Left colon (tissue), 2 donors: ENCODE measurements at regions not wholly inside any gene's neighbourhood (a gene's known extent, or its start where the extent isn't known, plus 50 kb on each side); places are given as distances from the start of the nearest gene placed in this dataset.
"Not testable (repeated sequence)": the region's sequence is repeated elsewhere in the genome, so short reads cannot be mapped to it uniquely, and the experiment has no call there.

Experiments
- ATAC-seq: fragments of 200-7000 bp; cut with Tn5 transposase; one replicate; pipeline ENCODE4 v1.9.1; 2020; ENCODE audit warnings: mild to moderate bottlenecking, moderate library complexity
- DNase-seq, 2 donors: peaks; one replicate each; pipeline ENCODE4 v3.0.0-alpha.2; 2020
- intact Hi-C, 2 donors: fragments of 100-400 bp; cut with DNase I in 1 of 2; cut with micrococcal nuclease in 1 of 2; formaldehyde crosslinking; loops; one replicate each; pipeline versions ENCODE4 v1.11.2 to v1.14.0; 2022; cut with DNase I, micrococcal nuclease
- donor health status: DM: no; HTN: no; CAD: no.
- donor health status: DM: yes; HTN: yes; CAD: no.

DNA sequence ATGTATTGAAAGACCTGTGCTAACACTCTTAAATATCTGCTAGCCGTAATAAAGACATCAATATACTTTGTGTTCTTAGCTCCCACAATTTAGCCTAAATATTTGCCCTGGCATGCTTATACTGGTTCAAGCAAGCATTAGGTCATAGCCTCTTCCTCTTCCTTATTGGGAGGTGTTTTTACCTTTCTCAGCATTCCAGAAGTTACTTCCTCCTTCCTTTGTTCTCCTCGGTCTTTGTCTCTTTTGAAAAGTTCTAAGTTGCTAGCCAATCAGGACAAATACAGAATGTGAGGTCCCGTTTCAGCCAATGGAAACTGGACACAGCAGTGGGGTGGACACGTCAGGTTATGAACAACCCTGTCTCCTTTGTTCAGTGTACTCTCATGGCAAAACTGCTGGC, 2543.6 kb downstream of the PCDH9 start:
- intact Hi-C loops, DNase-seq, ATAC-seq: not testable (repeated sequence)

DNA sequence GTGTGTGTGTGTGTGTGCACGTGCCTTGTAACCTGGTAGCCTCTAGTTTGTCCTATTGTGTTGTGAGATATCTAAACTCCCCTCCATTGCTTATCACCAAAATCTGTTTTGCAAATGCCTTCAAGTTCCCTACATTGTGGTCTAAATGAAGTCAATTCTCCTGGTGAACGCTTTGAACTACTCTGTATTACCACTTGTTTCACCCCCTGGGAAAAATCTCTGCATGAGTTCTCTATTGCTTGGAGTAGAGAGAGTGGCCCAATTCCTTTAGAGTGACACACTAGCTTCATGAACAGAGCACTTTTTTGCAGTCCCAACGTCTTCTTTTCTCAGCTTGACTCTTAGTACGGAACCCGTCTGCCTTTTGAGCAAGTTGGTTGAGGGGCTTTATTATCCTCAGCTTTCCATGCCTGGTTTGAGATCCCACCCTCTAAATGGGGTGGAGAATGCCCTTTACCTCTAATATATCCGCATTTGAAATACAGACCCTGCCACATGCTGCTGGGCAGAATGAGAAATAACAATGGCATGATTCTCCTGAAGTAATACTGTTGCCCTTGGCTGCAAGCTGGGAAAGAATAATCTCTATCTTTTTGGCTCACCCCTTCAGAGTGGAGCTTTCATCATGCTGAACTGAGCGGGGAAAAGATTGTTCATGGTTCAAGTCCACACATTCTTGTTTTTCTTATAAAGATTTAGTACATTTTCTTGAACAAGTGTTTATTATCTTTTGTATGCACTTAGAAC, 2545.3 kb downstream of the PCDH9 start:
- intact Hi-C loops, result no loop called here
- DNase-seq, result no peak

DNA sequence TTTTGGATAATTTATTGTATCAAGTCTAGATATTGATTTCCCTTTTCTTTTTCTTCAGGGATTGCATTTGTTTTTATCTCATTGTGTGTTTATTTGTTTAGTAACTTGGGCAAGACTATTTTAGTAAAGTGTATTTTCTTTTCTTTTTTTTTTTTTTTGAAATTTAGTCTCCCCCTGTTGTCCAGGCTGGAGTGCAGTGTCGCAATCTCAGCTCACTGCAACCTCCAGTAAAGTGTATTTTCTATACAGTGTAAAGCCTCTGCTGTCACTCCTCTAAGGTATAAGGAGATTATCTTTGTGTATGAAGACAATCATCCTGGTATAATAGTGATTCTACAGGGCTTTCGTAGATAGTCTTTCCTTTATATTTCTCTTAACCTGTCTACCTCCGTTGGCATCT, 2546.0 kb downstream of the PCDH9 start:
- intact Hi-C loops, result no loop called here
- no peak for ATAC-seq
- no peak for DNase-seq

More for the DNA sequence above, 2545.3 kb downstream of the PCDH9 start:
- no peak for ATAC-seq

DNA sequence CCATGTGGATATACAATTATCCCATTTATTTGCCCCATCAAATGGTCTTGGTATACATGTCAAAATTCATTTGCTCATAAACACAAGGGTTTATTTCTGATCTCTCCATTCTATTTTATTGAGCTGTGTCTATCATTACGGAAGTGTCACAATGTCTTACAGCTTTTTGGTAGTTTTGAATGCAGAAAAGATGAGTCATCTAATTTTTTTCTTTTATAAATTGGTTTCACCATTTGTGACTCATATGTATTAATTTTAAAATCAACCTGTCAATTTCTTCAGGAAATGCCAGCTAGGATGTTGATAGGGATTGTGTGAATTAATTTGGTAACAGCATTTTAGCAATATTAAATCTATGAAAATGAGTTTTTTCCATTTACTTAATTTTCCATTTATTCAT, 2549.4 kb downstream of the PCDH9 start:
- no peak for DNase-seq
- intact Hi-C loops, result no loop called here
- ATAC-seq, result no peak

DNA sequence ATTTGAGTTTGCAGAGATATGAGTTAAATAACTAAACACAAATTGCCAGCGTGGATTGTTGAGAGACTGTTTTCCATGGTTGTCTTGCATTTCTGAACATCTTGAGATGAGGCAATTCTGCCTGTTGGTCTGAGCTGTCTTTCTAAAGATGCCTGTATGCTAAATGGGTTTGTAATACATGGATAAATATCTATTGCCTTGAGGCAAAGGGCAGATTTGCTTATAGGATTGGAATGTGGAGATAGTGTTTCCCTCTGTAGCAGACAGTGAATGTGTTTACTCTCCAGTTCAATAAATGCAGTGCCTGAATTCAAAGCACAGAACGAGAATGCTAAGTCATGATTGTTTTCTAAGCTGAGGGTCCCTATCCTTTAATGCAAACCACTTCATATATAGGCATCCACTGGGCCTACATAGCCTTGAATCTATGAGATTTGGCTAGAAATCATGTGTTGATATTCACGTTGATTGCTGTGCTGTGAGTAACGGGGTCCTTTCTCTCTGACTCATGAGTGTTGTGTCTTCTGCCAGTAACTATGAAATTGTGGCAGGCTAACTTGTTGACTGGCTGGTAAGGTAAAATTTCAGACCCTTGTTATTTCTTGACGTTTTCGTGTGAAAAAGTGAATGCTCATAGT, 2554.8 kb downstream of the PCDH9 start:
- intact Hi-C loops, result no loop called here
- no peak for DNase-seq
- ATAC-seq, result no peak

DNA sequence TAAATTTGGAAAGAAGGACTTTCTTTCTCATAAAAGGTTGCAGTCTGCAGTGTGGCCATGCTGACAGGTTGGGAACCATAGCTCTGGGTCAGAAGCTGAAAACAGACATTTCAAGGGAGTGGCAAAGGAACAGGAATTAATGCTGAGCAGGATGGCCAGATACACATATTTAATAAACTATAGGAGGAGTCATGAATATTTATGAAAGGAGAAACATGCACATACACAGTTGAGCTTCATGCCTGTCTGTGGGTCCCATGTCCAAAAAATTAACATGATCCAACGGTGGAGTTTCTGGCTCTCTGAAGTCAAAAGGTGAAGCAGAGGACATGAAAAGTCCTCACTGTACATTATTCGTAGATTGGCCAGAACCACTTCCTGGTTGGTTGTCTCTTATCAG, 2556.0 kb downstream of the PCDH9 start:
- ATAC-seq, result no peak
- DNase-seq, result no peak
- intact Hi-C loops, result no loop called here

DNA sequence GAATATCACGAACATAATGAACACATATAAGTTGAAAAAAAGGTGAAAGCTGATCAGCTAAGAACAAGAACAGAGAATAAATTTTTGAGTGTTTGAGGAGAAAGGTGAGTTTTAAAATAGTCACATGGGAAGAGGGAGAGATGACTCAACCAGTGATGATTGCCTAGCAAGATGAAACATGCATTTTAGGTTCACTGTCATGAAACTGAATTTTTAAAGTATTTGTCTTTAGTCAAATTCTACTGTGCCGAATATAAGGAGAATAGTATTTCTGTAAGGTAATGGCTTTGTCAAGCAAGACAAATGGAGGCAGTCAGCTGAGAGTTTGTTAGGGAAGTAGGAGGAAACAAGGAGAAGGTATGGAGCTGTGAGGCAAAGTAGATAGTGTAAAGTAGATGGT, 2557.4 kb downstream of the PCDH9 start:
- no peak for DNase-seq
- intact Hi-C loops, result no loop called here
- ATAC-seq, result no peak

DNA sequence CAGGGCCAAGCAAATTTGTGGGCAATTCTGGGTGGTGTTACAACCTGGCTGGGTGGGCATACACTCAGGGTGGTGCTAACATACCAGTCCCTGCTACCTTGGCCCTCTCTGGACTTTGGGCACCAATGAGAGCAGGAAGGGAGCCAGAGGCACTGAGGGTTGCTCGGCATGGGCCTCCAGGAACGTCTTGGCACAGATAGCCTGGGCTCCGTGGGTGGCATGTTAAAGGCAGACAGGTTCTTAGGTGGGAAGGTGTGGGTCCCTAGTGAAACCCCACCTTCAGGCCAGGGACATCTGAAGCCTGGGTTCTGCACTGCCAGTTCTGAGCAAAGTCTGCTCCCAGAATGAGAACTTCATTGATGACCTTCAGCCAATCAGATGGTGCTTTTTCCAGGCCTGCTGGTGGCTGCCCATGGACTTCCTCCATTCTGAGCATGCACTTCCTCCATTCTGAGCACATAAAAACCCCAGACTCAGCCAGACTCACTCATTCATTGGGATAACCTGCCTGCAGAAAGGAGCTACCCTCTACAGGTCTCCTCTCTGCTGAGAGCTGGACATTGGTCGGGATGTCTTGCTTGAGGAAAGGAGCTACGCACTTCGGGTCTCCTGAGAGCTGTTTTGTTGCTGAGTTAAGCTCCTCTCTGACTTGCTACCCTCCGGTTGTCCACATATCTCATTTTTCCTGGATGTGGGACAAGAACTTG, 2567.1 kb downstream of the PCDH9 start:
- intact Hi-C loops, result no loop called here
- DNase-seq (no peak), ATAC-seq (no peak)

DNA sequence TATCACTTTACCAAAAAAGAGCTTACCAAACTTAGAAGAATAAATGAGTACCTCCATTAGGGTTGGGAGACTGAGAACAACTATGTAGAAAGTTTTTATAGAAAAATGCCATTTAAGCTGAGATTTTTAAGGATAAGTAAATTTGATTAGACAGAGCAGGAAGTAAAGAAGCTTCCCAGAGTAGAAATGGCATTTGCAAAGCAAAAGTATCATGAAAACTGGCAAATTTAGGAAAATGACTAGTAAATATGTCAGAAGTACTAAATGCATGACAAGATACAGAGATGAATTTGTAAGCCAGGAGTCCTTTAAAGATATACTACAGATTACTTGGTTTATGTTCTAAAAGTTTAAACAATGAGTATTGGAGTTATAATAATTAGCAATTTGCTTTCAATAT, 2581.8 kb downstream of the PCDH9 start:
- DNase-seq (no peak), ATAC-seq (no peak)
- intact Hi-C loops, result no loop called here

DNA sequence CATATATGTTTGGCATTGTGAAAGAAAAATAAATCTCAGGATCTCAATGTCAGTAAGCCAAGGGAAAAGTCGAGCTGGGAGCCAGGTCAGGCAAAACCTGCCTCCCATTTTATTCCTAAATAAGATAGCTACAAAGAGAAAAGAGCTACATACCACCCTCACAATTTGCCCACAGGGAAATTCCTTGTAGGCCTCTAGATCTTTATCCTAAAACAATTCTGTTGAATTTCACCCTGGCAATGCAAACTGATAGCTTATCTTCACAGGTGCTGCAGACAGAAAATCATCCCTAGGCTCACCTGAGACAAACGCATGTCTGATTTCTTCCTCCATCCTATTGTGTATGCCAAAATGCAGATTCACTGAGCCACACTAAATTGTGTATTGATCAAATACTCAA, 2587.1 kb downstream of the PCDH9 start:
- ATAC-seq (no peak), DNase-seq (no peak)
- intact Hi-C loops, result no loop called here

DNA sequence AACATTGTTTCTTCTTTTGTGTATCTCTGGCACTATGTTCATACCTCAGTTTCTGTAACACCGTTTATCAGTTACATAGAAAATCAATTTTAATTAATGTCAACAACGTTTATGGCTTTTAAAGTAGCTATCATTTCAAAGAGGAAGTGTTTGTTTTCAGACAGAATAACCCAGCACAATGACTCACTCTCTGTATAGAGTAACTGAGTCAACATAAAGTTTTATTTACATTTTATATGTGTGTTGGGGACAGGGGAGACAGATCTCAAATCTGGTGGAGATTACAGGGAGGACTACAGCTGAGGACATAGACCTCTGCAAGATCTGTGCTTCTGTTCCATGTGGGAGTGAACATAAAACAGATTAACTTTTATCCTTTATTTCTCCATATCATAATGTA, 2590.1 kb downstream of the PCDH9 start:
- DNase-seq, result no peak
- intact Hi-C loops, result no loop called here
- no peak for ATAC-seq

DNA sequence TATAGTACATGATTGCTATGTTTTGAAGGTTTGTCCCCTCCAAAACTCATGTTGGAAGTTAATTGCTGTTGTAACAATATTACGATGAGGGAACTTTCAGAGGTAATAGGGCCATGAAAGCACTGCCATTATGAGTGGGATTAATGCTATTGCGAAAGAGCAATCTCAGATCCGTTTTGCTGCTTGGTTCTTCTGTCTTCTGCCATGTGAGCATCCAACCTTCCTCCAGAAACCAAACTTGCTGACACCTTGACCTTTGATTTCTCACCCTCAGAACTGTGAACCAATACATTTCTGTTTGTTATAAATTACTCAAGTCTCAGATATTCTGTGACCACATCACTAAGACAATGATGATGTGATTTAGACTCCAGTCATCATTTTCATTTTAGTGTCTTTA, 2590.9 kb downstream of the PCDH9 start:
- ATAC-seq, result no peak
- no peak for DNase-seq
- intact Hi-C loops, result no loop called here

DNA sequence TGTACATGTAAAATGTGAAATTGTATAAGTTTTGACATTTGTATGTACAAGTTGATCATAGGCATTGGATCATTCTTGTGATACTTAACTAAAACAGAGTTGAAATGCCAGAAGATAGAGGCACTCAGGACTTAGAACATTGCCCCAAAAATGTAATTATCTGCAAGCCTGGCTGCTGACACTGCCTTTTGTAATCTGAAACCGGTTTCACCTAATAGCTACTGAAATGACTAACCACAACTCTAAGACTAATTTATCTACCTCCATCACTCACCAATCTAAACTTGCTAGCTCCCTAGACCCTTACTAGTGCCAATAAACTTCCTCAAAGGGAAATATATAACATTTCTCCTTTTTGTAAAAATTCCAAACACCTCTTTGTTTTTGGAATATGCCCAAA, 2596.2 kb downstream of the PCDH9 start:
- DNase-seq, result no peak
- ATAC-seq, result no peak
- intact Hi-C loops, result no loop called here

DNA sequence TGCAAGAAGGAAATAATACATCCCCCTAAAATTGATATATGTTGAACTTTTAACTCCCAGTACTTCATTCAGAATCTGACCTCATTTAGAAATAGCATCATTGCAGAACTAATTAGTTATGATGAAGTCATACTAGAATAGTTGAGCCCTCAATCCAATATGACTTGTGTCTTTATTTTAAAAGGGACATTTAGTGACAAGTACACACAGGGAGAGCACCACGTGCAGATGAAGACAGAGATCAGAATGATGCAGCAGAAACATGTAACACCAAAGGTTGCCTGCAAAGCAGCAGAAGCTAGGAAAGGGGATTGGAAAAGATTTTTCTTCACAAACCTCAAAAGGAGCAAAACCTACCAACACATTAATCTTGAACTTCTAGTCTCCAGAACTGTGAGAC, 2602.5 kb downstream of the PCDH9 start:
- DNase-seq (no peak), ATAC-seq (no peak)
- intact Hi-C loops, result no loop called here

DNA sequence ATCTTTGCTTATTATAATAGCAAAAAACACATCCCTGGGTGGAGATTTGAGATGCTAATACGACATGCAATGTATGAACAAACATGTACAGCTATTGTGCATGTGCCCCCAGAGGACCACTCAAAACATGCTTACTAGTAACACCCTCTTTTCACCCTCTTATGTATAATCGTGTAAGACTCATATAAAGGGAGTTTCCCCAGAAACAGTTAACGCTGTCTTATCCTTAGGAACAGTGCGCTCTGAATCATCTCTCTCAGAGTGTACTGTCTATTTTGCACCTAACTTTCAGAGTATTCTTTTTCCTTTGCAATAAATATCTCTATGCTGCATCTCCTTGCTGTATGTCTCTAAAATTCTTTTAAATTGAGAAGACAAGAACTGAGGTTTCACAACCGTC, 2604.0 kb downstream of the PCDH9 start:
- ATAC-seq (no peak), DNase-seq (no peak)
- intact Hi-C loops, result no loop called here

DNA sequence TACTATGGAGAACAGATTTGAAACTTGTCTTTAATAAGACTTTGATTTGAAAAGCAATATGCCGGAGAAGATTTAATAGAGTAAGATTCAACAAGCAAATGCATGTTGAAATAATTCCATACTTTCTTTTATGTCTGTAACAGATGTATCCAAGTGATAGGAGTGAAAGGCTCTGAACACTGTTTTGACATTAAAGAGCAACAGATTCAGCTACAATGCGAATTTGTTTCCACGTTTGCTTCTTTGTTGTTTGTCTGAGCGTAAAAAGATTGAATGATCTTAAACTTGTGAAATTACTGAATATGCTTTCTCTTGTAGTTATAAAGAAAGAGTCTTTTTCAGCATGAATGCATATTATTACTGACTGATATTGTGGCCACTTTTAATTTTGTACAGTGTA, 2612.9 kb downstream of the PCDH9 start:
- intact Hi-C loops, result no loop called here
- no peak for ATAC-seq
- DNase-seq, result no peak

DNA sequence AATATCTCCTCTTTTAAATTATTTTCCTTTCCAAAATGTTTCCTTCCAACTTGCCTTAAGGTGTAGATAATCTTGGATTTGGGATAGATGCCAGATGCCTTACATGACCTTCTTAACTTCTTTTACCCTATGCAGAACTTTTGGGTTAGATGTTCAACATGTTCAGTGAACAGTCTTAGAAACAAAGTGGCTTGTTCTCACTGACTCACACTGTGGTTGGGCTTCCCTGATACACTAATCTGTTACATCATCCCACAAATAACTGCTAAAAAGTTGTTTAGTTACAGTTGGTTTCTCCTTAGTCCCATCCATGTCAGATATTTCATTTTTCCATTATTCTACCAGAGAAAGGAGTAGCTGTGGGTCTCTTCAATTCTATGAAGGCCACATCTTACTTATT, 2638.2 kb downstream of the PCDH9 start:
- DNase-seq, result no peak
- intact Hi-C loops, result no loop called here
- ATAC-seq, result no peak

DNA sequence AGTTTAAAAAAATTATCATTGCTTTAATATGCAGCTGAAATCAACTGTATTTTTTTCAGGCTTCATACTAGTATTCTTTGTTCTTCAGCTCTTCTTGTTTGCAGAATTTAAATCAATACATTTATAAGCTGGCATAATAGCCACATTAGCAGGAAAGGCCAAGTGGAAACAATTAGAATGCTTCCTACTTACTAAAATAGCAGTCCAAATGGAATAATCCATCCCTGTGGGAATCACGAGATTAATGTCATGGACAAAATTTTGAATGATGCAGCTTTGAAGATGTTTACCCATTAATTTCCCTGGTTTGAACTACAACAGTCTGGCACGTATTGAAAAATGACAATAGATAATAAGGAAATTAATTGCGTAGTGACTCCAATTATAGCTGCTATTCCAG, 2650.8 kb downstream of the PCDH9 start:
- no peak for ATAC-seq
- DNase-seq, result no peak
- intact Hi-C loops, result no loop called here

DNA sequence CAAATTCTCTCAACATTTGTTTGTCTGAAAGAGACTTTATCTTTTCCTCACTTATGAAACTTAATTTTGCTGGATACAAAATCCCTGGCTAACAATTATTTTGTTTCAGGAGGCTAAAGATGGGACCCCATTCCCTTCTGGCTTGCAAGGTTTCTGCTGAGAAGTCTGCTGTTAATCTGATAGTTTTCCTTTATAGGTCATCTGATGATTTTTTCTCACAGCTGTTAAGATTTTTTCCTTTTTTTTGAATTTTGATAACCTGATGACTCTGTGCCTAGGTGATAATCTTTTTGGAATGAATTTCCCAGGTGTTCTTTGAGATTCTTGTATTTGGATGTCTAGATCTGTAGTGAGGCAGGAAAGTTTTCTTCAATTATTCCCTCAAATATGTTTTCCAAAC, 2661.4 kb downstream of the PCDH9 start:
- DNase-seq (no peak), ATAC-seq (no peak)
- intact Hi-C loops, result no loop called here

DNA sequence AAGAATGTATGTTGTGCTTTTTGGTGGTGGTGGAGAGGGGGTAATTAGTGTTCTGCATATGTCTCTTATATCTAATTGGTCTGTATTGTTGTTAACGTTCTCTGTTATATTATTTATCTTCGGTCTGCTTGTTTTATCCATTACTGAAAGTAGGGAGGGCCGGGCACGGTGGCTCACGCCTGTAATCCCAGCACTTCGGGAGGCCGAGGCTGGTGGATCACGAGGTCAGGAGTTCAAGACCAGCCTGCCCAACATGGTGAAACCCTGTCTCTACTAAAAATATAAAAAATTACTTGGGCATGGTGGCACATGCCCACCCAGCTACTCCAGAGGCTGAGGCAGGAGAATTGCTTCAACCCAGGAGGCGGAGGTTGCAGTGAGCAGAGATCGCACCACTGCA, 2672.1 kb downstream of the PCDH9 start:
- intact Hi-C loops, ATAC-seq: not testable (repeated sequence)

More for the DNA sequence above, 2672.1 kb downstream of the PCDH9 start:
- DNase-seq, result not testable (repeated sequence)
